Left colon (tissue), 2 donors: ENCODE measurements at regions not wholly inside any gene's neighbourhood (a gene's known extent, or its start where the extent isn't known, plus 50 kb on each side); places are given as distances from the start of the nearest gene placed in this dataset.

Experiments
- ATAC-seq: fragments of 200-7000 bp; cut with Tn5 transposase; one replicate; pipeline ENCODE4 v1.9.1; 2020; ENCODE audit warnings: mild to moderate bottlenecking, moderate library complexity
- DNase-seq, 2 donors: peaks; one replicate each; pipeline ENCODE4 v3.0.0-alpha.2; 2020
- intact Hi-C, 2 donors: fragments of 100-400 bp; cut with DNase I in 1 of 2; cut with micrococcal nuclease in 1 of 2; formaldehyde crosslinking; loops; one replicate each; pipeline versions ENCODE4 v1.11.2 to v1.14.0; 2022; cut with DNase I, micrococcal nuclease
- donor health status: DM: no; HTN: no; CAD: no.
- donor health status: DM: yes; HTN: yes; CAD: no.

GRCh38 chr5:103621548-103621930, 59.0 kb upstream of the NUDT12 start:
- intact Hi-C loops = no loop called here
- DNase-seq (no peak), ATAC-seq (no peak)

- DNase-seq (no peak), ATAC-seq (no peak)
- intact Hi-C loops = no loop called here
Measured at GRCh38 chr5:103620851-103621547, 58.4 kb upstream of the NUDT12 start.

GRCh38 chr5:103617913-103618312, 55.3 kb upstream of the NUDT12 start:
- ATAC-seq (no peak), DNase-seq (no peak)
- intact Hi-C loops = no loop called here

GRCh38 chr5:103617090-103617489, 54.5 kb upstream of the NUDT12 start:
- no peak for DNase-seq
- no peak for ATAC-seq
- intact Hi-C loops = no loop called here

- intact Hi-C loops = no loop called here
- DNase-seq = no peak
- no peak for ATAC-seq
Measured at GRCh38 chr5:103612545-103612944, 50.0 kb upstream of the NUDT12 start.
